GM23248 (cell line): ENCODE measurements at regions not wholly inside any gene's neighbourhood (a gene's known extent, or its start where the extent isn't known, plus 50 kb on each side); places are given as distances from the start of the nearest gene placed in this dataset.

Experiments
- EZH2 ChIP-seq: fragments of 200-600 bp; sonication (generic); IDR thresholded peaks from 2 replicates; pipeline ENCODE4 v1.6.1; 2018; ENCODE audit warnings: antibody characterized with exemption, mild to moderate bottlenecking; ENCODE audit not compliant: insufficient read depth, poor library complexity, severe bottlenecking
- EZH2phosphoT487 ChIP-seq: fragments of 200-600 bp; sonication (generic); IDR thresholded peaks from 2 replicates; pipeline ENCODE4 v1.6.1; 2018; ENCODE audit warnings: antibody characterized with exemption, moderate library complexity, mild to moderate bottlenecking, low read depth; ENCODE audit not compliant: insufficient read depth

GRCh38 chr6:137415834-137416190, 78.4 kb downstream of the OLIG3 start:
- TF ChIP-seq EZH2 (no peak), EZH2phosphoT487 (no peak)
